DMS53 treated with DMSO at 0.1 percent for 48 hours (cell line): ENCODE measurements at regions not wholly inside any gene's neighbourhood (a gene's known extent, or its start where the extent isn't known, plus 50 kb on each side); places are given as distances from the start of the nearest gene placed in this dataset.

Experiments used
- DNase-seq: peaks from one replicate; lab custom pipeline; 2025; ENCODE audit not compliant: unreplicated experiment; lab: John Stamatoyannopoulos, UW

DNA sequence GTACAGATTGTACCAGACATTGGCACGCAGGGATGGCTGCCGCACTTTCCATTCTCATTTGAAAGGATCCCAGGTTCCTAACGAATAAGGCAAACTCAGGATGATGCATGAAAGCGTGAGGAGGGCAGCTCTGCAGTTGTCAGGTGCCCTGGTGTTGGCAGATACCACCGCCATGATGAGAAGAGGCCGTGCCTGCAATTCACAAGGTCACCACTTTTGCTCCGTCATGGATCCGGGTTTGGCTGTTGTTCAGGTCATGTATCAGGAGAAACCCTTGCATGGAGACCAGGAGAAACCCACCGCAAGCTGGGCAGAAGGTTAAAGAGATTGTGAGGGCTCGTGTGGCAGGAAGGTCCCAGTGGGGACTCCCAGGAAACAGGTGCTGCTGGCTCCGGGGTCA, 233.2 kb downstream of the KLF6 start:
- DNase-seq = no peak

DNA sequence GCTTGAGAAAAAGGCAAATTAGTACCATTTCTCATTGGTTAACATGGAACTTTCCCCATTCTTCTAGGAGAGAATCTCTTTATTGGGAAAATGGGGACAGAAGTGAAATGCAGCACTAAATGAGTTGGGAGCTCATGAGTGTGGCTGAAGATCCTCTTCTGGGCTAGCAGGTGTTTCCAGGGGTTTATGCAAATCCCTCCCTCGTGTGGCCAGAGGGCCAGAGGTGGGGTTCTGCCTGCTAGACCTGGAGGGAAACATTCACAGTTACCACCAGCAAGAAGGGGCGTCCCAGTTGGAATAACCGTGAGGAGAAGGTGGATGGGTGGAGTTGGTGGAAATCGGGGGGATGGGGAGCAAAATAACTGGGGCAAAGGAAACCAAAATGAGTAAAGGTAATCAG, 235.9 kb downstream of the KLF6 start:
- DNase-seq = no peak

DNA sequence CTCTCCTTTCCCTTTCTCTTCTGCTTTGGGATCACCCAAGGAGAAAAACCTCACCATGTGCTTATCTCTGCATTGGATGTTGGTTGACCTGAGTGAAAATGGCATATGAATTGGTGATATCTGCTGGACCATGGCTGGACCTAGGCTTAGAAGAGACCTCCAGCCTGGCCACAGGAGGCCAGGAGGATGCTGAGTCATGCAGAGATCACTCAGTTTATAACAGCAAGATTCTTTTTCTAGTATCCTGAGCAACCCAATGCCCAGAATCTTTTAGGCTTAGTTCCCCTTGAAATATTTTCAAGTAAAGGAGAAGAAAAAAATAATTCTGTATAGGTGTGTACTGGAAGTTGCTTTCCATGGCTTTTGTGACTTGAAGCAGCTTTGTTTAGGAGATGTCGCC, 236.3 kb downstream of the KLF6 start:
- no peak for DNase-seq

DNA sequence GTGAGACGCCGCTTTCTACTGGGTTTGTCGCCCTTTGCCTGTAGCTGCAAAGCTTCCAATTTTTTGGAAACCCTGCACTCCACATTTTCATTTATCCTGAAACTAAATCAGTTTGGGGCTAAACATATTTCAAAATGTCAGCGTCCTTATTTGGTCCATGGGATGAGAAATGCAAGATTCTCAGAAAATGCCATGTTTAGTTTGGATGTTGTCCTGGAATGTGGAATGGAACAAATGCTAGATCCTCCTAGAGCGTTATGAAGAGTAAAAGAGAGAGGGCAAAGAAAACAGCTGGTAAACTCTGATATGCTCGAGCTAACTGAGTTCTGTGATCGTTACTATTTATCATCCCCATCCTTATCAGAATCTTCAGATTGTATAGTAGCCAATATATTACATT, 236.9 kb downstream of the KLF6 start:
- no peak for DNase-seq

DNA sequence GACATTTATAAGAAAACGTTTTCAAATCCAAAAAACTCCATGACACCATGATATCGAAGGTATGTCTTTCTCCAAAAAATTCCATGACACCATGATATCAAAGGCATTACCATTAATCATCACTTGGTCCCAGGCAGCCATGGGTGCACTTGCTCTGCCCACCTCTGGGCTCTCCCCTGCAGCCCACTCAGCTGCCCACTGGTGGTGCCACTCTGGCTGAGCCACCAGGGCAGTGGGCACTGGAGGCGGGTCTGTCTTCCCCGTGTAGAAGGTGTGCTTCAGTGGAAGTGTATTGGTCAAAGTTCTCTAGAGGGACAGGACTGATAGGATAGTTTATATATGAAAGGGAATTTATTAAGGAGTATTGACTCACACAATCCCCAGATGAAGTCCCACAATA, 240.4 kb downstream of the KLF6 start:
- DNase-seq = no peak

DNA sequence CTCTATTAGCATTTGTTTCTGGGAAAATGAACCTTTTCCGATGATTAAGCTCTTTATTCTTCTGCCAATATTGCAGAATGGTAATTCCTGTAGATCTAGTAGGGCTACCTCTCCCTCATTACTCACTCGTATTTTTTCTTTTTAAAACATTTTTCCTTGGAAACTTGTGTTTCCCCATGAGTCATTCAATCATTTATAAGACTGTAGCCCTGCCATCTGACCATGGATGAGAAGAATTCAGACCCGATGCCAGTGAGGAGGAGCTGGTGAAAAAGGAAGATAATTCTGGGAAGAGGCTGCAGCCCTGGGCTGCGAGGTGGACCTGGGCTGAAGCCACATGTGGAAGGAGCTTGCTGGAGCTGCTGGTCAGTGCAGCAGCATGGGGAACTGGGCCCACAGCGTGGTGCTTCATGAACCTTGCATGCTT, 242.8 kb downstream of the KLF6 start:
- DNase-seq = no peak

DNA sequence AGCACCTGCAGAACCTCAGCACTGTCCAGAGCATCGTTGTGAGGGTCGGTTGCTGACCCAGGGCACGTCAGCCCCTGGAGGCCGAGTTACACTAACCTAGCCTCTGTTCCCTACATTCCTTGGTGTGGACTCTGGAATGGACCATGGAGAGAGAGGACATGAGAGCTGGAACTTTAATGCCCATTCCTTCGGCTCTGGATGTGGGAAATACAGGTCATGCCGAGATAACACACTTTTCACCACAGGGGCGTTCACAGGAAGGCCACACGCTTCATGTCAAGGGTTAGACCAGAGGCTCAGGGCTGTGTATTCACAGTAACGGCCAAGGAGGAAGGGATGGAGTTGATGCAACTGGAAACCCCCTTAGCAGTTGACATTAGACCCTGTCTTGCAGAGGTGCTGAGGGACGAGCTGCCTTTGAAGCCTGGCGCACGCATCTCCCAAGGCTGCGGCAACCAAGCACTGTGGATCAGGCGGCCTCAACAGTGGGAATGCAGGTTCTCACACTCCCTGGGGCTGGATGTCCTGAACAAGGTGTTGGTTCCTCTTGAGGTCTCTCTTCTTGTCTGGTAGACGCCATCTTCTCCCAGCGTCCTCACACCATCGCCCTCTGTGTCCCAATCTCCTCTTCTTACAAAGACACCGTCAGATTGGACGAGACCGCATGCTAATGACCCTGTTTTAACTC, 245.2 kb downstream of the KLF6 start:
- no peak for DNase-seq

DNA sequence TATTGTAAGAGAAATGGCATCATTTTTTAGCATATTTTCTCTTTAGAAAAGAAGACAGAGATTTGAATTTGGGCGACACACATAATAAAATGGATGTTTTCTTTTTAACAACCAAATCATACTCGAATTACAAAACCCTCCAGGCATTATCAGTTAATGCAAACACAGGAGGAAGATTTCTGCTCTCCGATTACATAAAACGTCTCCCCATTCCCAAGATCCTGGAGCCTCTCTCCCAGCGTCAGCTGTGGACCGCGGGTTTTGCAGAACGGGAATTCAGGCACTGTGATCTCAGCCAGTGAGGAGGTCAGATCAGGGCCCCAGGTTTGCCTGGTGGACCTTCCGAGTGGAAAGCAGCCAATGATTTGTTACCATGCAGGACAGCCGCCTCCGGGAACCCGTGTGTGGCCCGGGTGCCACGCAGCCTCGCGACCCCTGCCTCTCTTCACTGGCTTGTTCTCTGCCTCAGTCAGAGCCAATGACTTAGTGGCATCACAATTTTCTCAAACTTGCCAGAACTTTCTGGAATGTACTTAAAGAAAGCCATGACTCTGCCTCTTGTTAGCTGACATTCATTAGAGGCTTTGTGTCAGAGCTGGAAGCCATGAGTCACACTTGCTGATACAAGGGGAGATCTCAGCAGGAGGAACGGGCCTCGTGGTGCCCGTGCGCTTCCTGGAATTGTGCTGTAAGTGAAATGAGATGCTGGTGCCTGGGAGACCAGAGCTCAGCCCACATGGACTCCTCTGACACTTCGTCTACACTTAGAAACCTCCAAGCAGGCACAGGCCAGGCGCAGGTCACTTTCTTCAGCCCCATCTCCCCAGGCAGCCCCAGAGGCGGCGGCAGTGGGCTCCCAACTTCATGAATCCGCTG, 246.1 kb downstream of the KLF6 start:
- peak; percentile 93 for DNase-seq

DNA sequence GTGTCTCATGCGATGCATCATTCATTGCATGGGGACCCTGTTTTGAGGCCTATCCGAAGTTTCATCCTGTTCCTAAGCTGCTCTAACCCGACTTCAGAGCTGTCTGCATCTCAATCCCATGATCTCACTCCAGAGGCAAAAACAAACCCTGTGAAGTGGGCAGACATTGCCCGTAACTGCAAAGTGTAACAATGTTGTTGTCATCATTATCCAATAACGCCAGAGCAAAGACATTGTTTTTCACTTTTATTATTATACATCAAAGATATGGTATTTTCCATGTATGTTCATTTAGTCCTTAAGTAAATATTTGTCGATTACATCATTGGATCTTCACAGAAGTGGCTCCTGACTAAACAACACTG, 246.7 kb downstream of the KLF6 start:
- peak; percentile 97 for DNase-seq

DNA sequence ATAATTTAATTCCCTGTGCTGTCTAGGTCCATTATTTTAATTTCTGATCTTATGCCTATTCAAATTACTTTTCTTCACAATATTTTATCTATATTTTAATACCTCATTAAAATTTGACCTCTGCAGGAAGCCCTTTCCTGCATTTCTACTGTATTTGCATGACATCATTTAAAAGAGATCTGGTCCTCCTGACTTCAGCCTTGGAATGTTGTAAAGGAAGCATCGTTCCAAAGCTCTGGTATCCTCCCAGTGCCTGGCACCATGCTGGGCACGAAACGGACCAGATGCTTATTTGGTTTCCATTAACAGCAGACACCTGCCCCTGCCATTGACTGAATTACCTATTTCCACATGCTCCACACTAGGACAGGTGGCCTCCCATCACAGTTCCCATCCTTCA, 247.5 kb downstream of the KLF6 start:
- DNase-seq = no peak

DNA sequence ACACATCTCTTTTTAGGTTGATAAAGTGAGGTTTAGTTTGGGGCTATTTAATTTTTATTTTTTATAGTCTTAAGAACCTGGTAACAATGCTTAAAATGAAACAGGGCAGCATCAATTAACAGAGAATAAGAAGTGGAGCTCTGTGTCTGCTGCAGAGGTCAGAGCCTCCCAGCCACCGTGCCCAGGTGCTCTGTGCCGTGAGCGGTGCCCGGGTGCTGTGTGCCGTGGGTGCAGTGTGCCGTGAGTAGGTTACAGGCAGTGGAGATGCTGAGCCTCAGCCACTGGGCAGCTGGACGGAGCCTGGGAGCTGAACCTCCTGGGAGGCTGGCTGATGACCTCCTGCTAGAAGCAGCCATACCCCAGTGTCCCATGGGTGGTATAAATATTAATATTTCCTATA, 250.0 kb downstream of the KLF6 start:
- DNase-seq = no peak

DNA sequence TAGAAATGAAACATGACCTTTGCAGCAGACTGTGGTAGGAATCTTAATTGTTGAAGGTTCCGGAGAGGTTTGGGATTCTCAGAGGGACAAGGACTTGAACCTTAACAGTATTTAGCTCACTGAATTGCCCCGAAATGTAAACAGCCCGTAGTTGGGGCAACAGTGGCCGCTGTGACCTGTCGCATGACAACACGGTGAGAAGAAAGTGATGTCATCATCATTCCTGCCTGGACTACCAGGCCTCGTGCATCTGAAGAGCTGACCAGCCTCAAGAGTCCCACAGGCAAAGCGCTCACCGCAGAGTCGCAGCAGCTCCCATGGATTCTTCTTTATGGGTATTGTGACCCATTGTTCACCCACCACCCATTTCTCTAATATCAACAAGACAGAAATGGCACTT, 250.6 kb downstream of the KLF6 start:
- DNase-seq = no peak

DNA sequence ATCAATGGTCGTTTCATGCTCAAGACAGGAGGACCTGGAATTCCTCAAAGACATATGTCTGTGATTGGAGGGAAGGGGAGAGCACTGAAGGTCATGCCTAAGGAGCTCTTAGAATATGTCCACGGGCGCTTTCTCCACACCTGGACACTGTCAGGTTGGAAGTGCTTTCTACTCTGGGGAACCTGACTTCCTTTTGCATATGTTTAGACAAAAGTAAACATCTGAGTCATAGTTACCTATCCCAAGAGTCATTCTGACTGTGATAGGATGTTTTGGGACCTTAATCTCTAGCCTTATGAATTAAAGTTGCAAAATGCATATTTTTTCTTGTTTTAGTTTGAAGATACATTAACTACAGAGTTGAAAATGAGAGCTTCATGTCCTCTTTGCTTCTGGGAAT, 251.7 kb downstream of the KLF6 start:
- DNase-seq = peak; percentile 67

DNA sequence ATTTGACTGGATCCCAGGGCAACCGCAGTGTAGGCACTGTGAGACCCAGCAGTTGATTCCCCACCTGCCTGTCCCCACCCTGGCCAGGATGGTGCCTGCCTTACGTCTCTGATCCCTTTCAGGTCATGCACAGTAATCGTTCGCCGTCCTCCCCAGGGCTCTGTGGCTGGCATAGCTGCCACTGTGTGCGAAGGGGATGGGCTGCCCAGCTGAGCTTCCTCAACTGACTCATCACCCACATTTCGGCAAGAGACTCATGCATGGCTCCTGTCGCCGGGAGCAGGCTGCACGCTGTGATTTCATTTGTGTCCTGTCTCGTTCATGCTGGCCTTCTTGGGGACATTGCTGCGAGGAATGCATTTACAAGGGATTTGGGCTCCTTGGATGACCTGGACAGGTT, 252.4 kb downstream of the KLF6 start:
- no peak for DNase-seq

DNA sequence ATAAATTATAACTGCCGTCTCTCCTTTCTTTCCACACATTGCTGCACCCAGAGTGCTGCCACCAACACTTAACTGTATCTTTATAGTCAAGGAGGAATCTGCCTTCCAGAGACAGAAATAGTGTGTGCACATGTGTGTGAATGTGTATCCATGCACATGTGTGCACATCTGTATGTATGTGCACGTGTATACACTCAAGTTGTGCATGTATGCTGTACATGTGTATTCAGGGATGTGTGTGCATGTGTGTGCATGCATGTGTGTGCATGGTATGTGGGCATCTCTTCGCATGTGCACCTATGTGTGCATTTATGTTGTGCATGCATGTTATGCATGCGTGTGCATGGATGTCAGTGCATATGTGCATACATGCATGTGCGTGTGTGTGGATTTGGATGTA, 253.3 kb downstream of the KLF6 start:
- no peak for DNase-seq

DNA sequence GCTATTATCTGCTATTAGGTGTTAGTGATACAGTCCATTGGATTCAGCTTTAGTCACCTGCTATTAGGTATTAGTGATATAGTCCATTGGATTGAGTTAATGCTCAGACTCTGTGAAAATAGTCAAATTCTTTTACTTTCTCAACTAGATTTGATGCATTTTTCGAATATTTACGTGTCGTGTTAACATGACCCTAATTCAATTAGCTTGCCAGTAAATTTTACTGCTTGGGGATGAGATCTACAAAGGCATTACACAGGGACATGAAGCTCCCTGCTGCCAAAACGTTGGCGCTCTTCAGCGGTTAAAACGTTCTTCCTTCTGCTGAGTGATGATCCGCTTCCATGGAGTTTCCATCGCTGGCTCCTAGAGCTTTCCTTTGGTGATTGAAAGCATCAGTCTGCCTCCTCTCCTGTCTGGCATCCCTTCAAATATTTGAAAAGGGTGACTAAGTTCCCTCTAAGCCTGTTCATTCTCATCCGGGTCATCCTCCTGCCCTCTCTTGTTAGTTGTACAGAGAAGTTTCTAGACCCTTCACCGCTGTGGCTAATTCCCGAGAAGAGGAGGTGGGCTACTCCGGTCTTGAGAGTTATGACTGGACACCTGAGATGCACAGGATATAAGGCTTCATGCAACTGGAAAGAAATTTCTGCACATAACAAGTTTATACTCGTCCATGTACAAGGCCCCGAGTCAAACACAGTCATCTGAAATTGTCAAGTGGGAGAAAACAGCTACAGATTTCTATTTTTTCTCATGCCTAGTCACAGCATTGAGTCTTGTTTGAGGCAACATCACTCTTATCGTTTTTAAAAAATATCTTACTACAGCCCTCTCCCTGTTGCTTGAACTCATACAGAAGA, 254.0 kb downstream of the KLF6 start:
- no peak for DNase-seq

DNA sequence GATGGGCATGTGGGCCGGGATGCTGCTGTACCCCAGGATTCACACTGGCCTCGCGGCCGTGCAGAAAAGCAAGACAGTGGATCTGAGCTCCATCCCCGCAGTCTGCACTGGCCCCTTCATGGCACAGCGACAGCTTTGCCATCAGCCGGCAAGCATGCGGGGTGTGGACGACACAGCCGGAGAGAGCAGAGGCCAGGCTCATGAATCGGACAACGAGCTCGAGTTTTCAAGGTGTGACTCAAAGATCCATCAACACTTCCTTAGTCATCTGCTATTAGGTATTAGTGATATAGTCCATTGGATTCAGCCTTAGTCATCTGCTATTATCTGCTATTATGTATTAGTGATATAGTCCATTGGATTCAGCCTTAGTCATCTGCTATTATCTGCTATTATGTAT, 254.7 kb downstream of the KLF6 start:
- no peak for DNase-seq

DNA sequence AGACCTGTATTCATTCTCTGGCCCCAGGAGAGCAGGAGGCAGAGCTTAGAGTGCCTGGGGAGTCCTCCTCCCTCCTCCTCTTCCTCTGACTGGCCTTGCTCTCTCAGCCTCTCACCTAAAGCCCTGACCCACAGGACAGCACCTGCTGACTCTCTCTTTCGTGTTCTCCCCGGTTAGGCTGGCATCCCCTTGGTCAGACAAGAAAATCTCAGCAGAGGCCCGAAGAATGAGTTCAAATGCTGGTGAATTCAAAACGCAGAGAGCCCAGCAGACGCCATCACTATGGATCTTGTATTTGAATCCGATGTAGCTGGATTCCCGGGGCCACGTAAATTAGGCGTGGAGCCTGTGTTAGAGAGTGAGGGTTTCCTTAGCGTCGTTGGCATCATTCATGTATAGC, 255.3 kb downstream of the KLF6 start:
- no peak for DNase-seq

DNA sequence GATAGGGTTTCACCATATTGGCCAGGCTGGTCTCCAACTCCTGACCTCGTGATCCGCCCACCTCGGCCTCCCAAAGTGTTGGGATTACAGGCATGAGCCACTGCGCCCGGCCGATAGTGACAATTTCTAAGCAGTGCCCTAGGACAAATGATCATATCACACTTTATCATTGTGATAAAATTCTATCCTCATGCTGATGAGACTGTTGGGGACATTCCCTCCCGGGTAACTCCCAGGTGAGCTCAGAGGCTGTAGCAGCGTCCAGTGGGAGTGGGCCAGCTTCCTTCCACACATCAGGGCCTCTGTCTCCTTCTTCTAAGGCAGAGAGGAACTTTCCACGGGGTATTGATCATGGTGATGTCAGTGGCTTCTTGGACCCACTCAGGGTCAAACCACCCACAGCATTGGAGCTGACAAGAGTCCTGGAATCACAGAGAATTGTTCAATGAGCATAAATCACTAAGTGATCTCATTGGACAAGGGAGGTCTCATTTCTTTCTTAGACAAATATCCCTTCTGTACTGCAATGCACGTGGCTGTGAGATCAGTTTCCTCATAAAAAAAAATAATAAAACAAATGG, 256.1 kb downstream of the KLF6 start:
- DNase-seq = no peak

DNA sequence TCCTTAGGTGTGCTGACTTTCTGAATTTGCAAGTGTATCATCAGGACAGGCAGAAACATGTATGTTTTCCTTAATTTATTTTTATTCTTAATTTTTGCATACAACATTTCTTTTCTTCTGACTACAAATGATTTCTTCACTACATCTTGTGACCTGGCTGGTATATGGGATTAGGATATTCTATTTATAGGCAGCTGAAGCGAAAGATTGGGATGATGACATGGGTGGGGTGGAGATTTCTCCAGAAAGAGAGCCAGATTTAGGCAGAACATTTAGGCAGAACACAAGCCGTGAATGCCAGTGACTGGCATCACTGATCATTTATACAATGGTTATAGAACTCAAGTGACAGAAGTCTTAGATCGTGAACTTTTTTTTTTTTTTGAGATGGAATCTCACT, 256.7 kb downstream of the KLF6 start:
- DNase-seq = no peak

DNA sequence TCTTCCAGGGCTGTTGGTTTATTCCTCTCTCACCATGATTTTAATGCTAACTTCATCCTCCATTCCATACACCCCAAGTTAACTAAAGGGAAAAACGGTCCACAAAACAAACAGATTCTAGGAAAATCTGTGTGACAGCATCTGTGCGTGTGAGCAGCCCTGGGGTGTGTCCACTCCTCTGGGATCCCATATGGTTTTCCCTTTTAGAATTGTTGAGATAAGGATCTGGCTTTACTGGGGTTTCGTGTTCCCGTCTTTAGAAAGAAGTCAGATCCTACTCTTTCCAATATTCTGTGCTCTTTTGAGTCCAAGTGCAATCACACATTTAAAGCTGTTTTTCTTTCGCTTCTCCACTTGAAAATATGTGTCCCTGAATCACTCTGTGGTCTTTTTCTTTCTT, 257.1 kb downstream of the KLF6 start:
- no peak for DNase-seq
